ENCODE measurements at regions not wholly inside any gene's neighbourhood (a gene's known extent, or its start where the extent isn't known, plus 50 kb on each side); places are given as distances from the start of the nearest gene placed in this dataset.

GRCh38 chr13:40126306-40127085, 471.0 kb downstream of the COG6 start:
- TF ChIP-seq CTCF (IDR thresholded peaks at IDR 0.05): no peak
- no peak for TF ChIP-seq POLR2A (IDR thresholded peaks at IDR 0.05)
